Peyer's patch (tissue), 4 donors: ENCODE measurements at regions not wholly inside any gene's neighbourhood (a gene's known extent, or its start where the extent isn't known, plus 50 kb on each side); places are given as distances from the start of the nearest gene placed in this dataset.

Experiments
- CTCF ChIP-seq, 6 experiments: fragments of 450-650 bp in 4 of 6; fragments of 200-600 bp in 2 of 6; sonication (generic) in 1 of 6; IDR thresholded peaks; one replicate each; pipeline ENCODE4 v1.5.1; 2017 to 2019; ENCODE audit warnings: antibody characterized with exemption in 6 of 6, mild to moderate bottlenecking in 3 of 6, moderate library complexity in 1 of 6
- POLR2A ChIP-seq, 2 donors: fragments of 450-650 bp; IDR thresholded peaks; one replicate each; pipeline ENCODE4 v1.5.1; 2017; ENCODE audit warnings: antibody characterized with exemption in 2 of 2, mild to moderate bottlenecking in 2 of 2, moderate library complexity in 2 of 2

GRCh38 chr12:89106950-89107349, 245.4 kb downstream of the DUSP6 start:
- TF ChIP-seq CTCF (IDR thresholded peaks at IDR 0.05) (no peak), POLR2A (IDR thresholded peaks at IDR 0.05) (no peak)
